SK-N-SH treated with all-trans-retinoic acid at 6 μM for 48 hours (cell line): ENCODE measurements at regions not wholly inside any gene's neighbourhood (a gene's known extent, or its start where the extent isn't known, plus 50 kb on each side); places are given as distances from the start of the nearest gene placed in this dataset.

Experiments
- ATAC-seq: fragments of 200-7000 bp; cut with Tn5 transposase; 3 replicates; pipeline ENCODE4 v1.9.1; 2020; ENCODE audit warnings: mild to moderate bottlenecking, moderate library complexity
- ARNTL ChIP-seq: fragments of 450-650 bp; formaldehyde crosslinking; IDR thresholded peaks from 2 replicates; pipeline ENCODE4 v1.5.0; 2020; ENCODE audit warnings: low read depth, mild to moderate bottlenecking, moderate library complexity, borderline replicate concordance
- BACH2 ChIP-seq: fragments of 250-450 bp; sonication (Bioruptor Pico); IDR thresholded peaks from 2 replicates; pipeline ENCODE4 v1.9.0; 2021; ENCODE audit warnings: mild to moderate bottlenecking, borderline replicate concordance
- CSDC2 ChIP-seq: fragments of 250-450 bp; sonication (Bioruptor Pico); IDR thresholded peaks from 2 replicates; pipeline ENCODE4 v1.5.0; 2020; ENCODE audit warnings: mild to moderate bottlenecking, moderate library complexity
- ESRRG ChIP-seq: fragments of 250-450 bp; sonication (Bioruptor Pico); IDR thresholded peaks from 2 replicates; pipeline ENCODE4 v1.6.1; 2021; ENCODE audit warnings: mild to moderate bottlenecking
- GLIS3 ChIP-seq: fragments of 250-450 bp; sonication (Bioruptor Pico); IDR thresholded peaks from 2 replicates; pipeline ENCODE4 v1.5.0; 2020; ENCODE audit warnings: mild to moderate bottlenecking, moderate library complexity
- ISL1 ChIP-seq: fragments of 250-450 bp; sonication (Bioruptor Pico); IDR thresholded peaks from 2 replicates; pipeline ENCODE4 v2.1.2; 2022; ENCODE audit warnings: mild to moderate bottlenecking, moderate library complexity
- PPARA ChIP-seq: fragments of 250-450 bp; sonication (Bioruptor Pico); IDR thresholded peaks from 2 replicates; pipeline ENCODE4 v1.5.0; 2020; ENCODE audit warnings: mild to moderate bottlenecking, borderline replicate concordance
- RARB ChIP-seq: fragments of 250-450 bp; sonication (Bioruptor Pico); IDR thresholded peaks from 2 replicates; pipeline ENCODE4 v1.8.0; 2021; ENCODE audit warnings: mild to moderate bottlenecking, moderate library complexity
- SNAI2 ChIP-seq: fragments of 250-450 bp; sonication (Bioruptor Pico); IDR thresholded peaks from 2 replicates; pipeline ENCODE4 v1.5.0; 2020; ENCODE audit warnings: mild to moderate bottlenecking, moderate library complexity
- TOX ChIP-seq: fragments of 250-450 bp; sonication (Bioruptor Pico); IDR thresholded peaks from 2 replicates; pipeline ENCODE4 v1.8.0; 2021; ENCODE audit warnings: mild to moderate bottlenecking, moderate library complexity, borderline replicate concordance
- ZC3H10 ChIP-seq: fragments of 250-450 bp; sonication (Bioruptor Pico); IDR thresholded peaks from 2 replicates; pipeline ENCODE4 v1.5.1; 2021; ENCODE audit warnings: mild to moderate bottlenecking, moderate library complexity
- ZFP3 ChIP-seq: fragments of 250-450 bp; sonication (Bioruptor Pico); IDR thresholded peaks from 2 replicates; pipeline ENCODE4 v1.5.0; 2020; ENCODE audit warnings: mild to moderate bottlenecking, moderate library complexity
- ZFP30 ChIP-seq: fragments of 450-650 bp; formaldehyde crosslinking; IDR thresholded peaks from 2 replicates; pipeline ENCODE4 v1.5.0; 2022; ENCODE audit warnings: mild to moderate bottlenecking, moderate library complexity
- ZNF565 ChIP-seq: fragments of 450-650 bp; formaldehyde crosslinking; conservative IDR thresholded peaks from 2 replicates; pipeline ENCODE4 v1.5.0; 2020; ENCODE audit warnings: low read depth, mild to moderate bottlenecking, moderate library complexity
- ZNF70 ChIP-seq: fragments of 450-650 bp; formaldehyde crosslinking; IDR thresholded peaks from 2 replicates; pipeline ENCODE4 v1.5.0; 2020; ENCODE audit warnings: mild to moderate bottlenecking, moderate library complexity
- TF ChIP-seq, protein P1 (sequence below): fragments of 250-450 bp; sonication (Bioruptor Pico); IDR thresholded peaks from 2 replicates; pipeline ENCODE4 v1.5.1; 2021; ENCODE audit warnings: mild to moderate bottlenecking, moderate library complexity
- TF ChIP-seq, protein P2 (sequence below): fragments of 250-450 bp; sonication (Bioruptor Pico); IDR thresholded peaks from 2 replicates; pipeline ENCODE4 v1.5.1; 2020; ENCODE audit warnings: low read depth, mild to moderate bottlenecking, moderate library complexity
- TF ChIP-seq, protein P3 (sequence below): fragments of 250-450 bp; sonication (Bioruptor Pico); IDR thresholded peaks from 2 replicates; pipeline ENCODE4 v1.5.0; 2020; ENCODE audit warnings: mild to moderate bottlenecking, moderate library complexity
- TF ChIP-seq, protein P4 (sequence below): fragments of 250-450 bp; sonication (Bioruptor Pico); IDR thresholded peaks from 2 replicates; pipeline ENCODE4 v1.8.0; 2021; ENCODE audit warnings: low read depth, mild to moderate bottlenecking, moderate library complexity, borderline replicate concordance

DNA sequence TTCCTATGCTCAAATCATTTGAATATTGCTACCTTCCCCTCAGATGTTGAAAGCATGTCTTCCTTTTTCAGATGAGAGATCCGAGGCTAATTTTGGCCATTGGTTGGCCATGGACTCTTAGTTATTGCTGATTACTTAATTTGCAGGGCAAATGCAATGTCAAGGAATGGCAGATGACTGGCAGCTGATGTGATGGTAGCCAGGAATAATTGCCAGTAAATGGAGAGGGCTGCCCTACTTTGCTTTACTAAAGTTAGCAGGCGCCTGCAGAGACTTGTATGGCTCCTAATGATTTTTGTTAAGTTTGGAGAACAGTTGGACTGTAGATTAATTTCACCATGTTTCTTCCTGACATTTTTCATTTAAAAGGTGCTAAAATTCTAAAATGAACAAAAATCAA lies 128.9 kb downstream of the XCL2 start:
- no peak for ATAC-seq
- TF ChIP-seq ZFP3 (CRISPR knock-in tag) (no peak), ESRRG (CRISPR knock-in tag) (no peak), ISL1 (no peak), BACH2 (CRISPR knock-in tag) (no peak), ZFP30 (CRISPR knock-in tag) (no peak), SNAI2 (CRISPR knock-in tag) (no peak), RARB (CRISPR knock-in tag) (no peak), PPARA (CRISPR knock-in tag) (no peak), ZNF565 (no peak), ZC3H10 (CRISPR knock-in tag) (no peak), ARNTL (no peak)
- TF ChIP-seq, protein P1, sequence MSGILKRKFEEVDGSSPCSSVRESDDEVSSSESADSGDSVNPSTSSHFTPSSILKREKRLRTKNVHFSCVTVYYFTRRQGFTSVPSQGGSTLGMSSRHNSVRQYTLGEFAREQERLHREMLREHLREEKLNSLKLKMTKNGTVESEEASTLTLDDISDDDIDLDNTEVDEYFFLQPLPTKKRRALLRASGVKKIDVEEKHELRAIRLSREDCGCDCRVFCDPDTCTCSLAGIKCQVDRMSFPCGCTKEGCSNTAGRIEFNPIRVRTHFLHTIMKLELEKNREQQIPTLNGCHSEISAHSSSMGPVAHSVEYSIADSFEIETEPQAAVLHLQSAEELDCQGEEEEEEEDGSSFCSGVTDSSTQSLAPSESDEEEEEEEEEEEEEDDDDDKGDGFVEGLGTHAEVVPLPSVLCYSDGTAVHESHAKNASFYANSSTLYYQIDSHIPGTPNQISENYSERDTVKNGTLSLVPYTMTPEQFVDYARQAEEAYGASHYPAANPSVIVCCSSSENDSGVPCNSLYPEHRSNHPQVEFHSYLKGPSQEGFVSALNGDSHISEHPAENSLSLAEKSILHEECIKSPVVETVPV (CRISPR knock-in tag), result no peak
- TF ChIP-seq, protein P2, sequence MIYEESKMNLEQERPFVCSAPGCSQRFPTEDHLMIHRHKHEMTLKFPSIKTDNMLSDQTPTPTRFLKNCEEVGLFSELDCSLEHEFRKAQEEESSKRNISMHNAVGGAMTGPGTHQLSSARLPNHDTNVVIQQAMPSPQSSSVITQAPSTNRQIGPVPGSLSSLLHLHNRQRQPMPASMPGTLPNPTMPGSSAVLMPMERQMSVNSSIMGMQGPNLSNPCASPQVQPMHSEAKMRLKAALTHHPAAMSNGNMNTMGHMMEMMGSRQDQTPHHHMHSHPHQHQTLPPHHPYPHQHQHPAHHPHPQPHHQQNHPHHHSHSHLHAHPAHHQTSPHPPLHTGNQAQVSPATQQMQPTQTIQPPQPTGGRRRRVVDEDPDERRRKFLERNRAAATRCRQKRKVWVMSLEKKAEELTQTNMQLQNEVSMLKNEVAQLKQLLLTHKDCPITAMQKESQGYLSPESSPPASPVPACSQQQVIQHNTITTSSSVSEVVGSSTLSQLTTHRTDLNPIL (CRISPR knock-in tag), result no peak
- TF ChIP-seq, protein P3, sequence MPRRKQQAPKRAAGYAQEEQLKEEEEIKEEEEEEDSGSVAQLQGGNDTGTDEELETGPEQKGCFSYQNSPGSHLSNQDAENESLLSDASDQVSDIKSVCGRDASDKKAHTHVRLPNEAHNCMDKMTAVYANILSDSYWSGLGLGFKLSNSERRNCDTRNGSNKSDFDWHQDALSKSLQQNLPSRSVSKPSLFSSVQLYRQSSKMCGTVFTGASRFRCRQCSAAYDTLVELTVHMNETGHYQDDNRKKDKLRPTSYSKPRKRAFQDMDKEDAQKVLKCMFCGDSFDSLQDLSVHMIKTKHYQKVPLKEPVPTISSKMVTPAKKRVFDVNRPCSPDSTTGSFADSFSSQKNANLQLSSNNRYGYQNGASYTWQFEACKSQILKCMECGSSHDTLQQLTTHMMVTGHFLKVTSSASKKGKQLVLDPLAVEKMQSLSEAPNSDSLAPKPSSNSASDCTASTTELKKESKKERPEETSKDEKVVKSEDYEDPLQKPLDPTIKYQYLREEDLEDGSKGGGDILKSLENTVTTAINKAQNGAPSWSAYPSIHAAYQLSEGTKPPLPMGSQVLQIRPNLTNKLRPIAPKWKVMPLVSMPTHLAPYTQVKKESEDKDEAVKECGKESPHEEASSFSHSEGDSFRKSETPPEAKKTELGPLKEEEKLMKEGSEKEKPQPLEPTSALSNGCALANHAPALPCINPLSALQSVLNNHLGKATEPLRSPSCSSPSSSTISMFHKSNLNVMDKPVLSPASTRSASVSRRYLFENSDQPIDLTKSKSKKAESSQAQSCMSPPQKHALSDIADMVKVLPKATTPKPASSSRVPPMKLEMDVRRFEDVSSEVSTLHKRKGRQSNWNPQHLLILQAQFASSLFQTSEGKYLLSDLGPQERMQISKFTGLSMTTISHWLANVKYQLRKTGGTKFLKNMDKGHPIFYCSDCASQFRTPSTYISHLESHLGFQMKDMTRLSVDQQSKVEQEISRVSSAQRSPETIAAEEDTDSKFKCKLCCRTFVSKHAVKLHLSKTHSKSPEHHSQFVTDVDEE, result no peak
- TF ChIP-seq, protein P4, sequence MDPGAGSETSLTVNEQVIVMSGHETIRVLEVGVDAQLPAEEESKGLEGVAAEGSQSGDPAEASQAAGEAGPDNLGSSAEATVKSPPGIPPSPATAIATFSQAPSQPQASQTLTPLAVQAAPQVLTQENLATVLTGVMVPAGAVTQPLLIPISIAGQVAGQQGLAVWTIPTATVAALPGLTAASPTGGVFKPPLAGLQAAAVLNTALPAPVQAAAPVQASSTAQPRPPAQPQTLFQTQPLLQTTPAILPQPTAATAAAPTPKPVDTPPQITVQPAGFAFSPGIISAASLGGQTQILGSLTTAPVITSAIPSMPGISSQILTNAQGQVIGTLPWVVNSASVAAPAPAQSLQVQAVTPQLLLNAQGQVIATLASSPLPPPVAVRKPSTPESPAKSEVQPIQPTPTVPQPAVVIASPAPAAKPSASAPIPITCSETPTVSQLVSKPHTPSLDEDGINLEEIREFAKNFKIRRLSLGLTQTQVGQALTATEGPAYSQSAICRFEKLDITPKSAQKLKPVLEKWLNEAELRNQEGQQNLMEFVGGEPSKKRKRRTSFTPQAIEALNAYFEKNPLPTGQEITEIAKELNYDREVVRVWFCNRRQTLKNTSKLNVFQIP, result no peak

DNA sequence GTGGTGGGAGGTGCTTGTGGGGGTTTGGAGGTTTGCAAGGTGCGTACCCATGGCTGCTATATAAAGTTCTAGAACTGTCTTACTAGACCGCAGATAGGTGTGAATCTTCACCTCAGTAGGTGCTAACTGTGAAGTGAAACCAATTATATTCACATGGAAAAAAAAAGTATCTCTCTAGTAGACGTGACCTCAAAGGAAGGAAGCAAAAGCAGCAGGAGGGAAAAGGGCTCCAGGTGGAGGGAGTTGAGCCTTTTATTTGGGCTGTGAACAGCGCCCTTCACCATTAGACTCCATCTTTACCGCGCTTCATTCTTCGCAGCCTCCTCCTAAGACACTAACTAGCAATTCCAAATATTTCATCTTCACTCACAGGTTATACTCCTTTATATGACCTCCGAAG lies 129.8 kb downstream of the TBX19 start:
- ATAC-seq, result no peak
- no peak for TF ChIP-seq ZNF70
- no peak for TF ChIP-seq TOX
- TF ChIP-seq, protein P4, result no peak
- TF ChIP-seq, protein P3, result no peak
- TF ChIP-seq GLIS3 (CRISPR knock-in tag), result no peak
- TF ChIP-seq, protein P1 (CRISPR knock-in tag), result no peak
- TF ChIP-seq ZFP3 (CRISPR knock-in tag), result no peak
- no peak for TF ChIP-seq ZFP30 (CRISPR knock-in tag)
- no peak for TF ChIP-seq ZNF565
- TF ChIP-seq SNAI2 (CRISPR knock-in tag), result no peak
- no peak for TF ChIP-seq CSDC2 (CRISPR knock-in tag)
- TF ChIP-seq PPARA (CRISPR knock-in tag), result no peak
- TF ChIP-seq ESRRG (CRISPR knock-in tag), result no peak
- no peak for TF ChIP-seq RARB (CRISPR knock-in tag)
- TF ChIP-seq BACH2 (CRISPR knock-in tag), result no peak
